ENCODE measurements at regions not wholly inside any gene's neighbourhood (a gene's known extent, or its start where the extent isn't known, plus 50 kb on each side); places are given as distances from the start of the nearest gene placed in this dataset.

- TF ChIP-seq CTCF (IDR thresholded peaks at IDR 0.05): no peak
- TF ChIP-seq POLR2A (IDR thresholded peaks at IDR 0.05): no peak
Observed at GRCh38 chr17:45729294-45729907, 54.7 kb upstream of the CRHR1 start.

All from vagina (tissue), 2 donors.